Activated CD4-positive, alpha-beta memory T cell treated with anti-CD3 and anti-CD28 coated beads, Interleukin-2, amount 10 ng/mL, durations not matched to agents 7 days and 5 days (primary cell): ENCODE measurements at regions not wholly inside any gene's neighbourhood (a gene's known extent, or its start where the extent isn't known, plus 50 kb on each side); places are given as distances from the start of the nearest gene placed in this dataset.
"Not testable (repeated sequence)": the region's sequence is repeated elsewhere in the genome, so short reads cannot be mapped to it uniquely, and the experiment has no call there.

Experiments used
- CTCF ChIA-PET: fragments of 350-600 bp; sonication (Branson Sonifier 250); formaldehyde crosslinking; loops from one replicate; lab custom pipeline; 2021; ENCODE audit warnings: antibody characterized with exemption, inconsistent platforms; lab: Charles Lee
- POLR2A ChIA-PET: fragments of 350-600 bp; sonication (Branson Sonifier 250); formaldehyde crosslinking; loops from one replicate; lab custom pipeline; 2021; ENCODE audit warnings: antibody characterized with exemption; lab: Charles Lee
- DNase-seq: peaks from one replicate; pipeline ENCODE4 v3.0.0-alpha.2; 2020
- H3K27ac Mint-ChIP-seq: one replicate; pipeline ENCODE4 v1.8.0; 2021; ENCODE audit warnings: mild to moderate bottlenecking, mixed read lengths
- H3K27me3 Mint-ChIP-seq: one replicate; pipeline ENCODE4 v1.8.0; 2021; ENCODE audit warnings: mixed read lengths
- H3K36me3 Mint-ChIP-seq: one replicate; pipeline ENCODE4 v1.8.0; 2021; ENCODE audit warnings: low read depth, mixed read lengths
- H3K4me1 Mint-ChIP-seq: one replicate; pipeline ENCODE4 v1.8.0; 2021; ENCODE audit warnings: mixed read lengths
- H3K4me3 Mint-ChIP-seq: one replicate; pipeline ENCODE4 v1.8.0; 2021; ENCODE audit warnings: mild to moderate bottlenecking, mixed read lengths
- H3K9me3 Mint-ChIP-seq: one replicate; pipeline ENCODE4 v1.8.0; 2021; ENCODE audit warnings: mixed read lengths

GRCh38 chr4:15171725-15172124 is 169.4 kb downstream of the CPEB2 start:
- Mint-ChIP-seq H3K9me3 (peaks cover 2% of the 10 kb centered on the region), H3K4me1 (no peaks in the 10 kb centered on the region), H3K27ac (no peak overlapping the region), H3K36me3 (no peaks in the 10 kb centered on the region), H3K4me3 (no peak overlapping the region), H3K27me3 (peaks cover 2% of the 10 kb centered on the region)
- ChIA-PET CTCF (no interaction called here), POLR2A (no interaction called here)
- DNase-seq: no peak

GRCh38 chr4:15173251-15173650 is 171.0 kb downstream of the CPEB2 start:
- ChIA-PET POLR2A (no interaction called here), CTCF (no interaction called here)
- Mint-ChIP-seq H3K9me3 (peaks cover 2% of the 10 kb centered on the region), H3K27ac (no peak overlapping the region), H3K4me3 (no peak overlapping the region), H3K36me3 (no peaks in the 10 kb centered on the region), H3K4me1 (no peaks in the 10 kb centered on the region), H3K27me3 (no peaks in the 10 kb centered on the region)
- DNase-seq: no peak

GRCh38 chr4:15174168-15174567 is 171.9 kb downstream of the CPEB2 start:
- H3K27me3 Mint-ChIP-seq, H3K36me3 Mint-ChIP-seq, H3K4me3 Mint-ChIP-seq, DNase-seq, H3K9me3 Mint-ChIP-seq, H3K4me1 Mint-ChIP-seq, CTCF ChIA-PET, H3K27ac Mint-ChIP-seq, POLR2A ChIA-PET: not testable (repeated sequence)

GRCh38 chr4:15179842-15180241 is 177.6 kb downstream of the CPEB2 start:
- H3K27me3 Mint-ChIP-seq, H3K27ac Mint-ChIP-seq, POLR2A ChIA-PET, H3K36me3 Mint-ChIP-seq, H3K4me3 Mint-ChIP-seq, DNase-seq, H3K9me3 Mint-ChIP-seq: not testable (repeated sequence)
- peaks cover 13% of the 10 kb centered on the region for H3K4me1 Mint-ChIP-seq
- CTCF ChIA-PET: interaction anchor here (1.4 kb wide), 1 partner anchor 198 kb away, joined by 3 read pairs; no protein-coding TSS in a partner anchor

GRCh38 chr4:15182600-15183220 is 180.4 kb downstream of the CPEB2 start:
- H3K36me3 Mint-ChIP-seq: no peaks in the 10 kb centered on the region
- ChIA-PET CTCF (interaction anchor here (1.1 kb wide), 1 partner anchor 214 kb away, joined by 3 read pairs; no protein-coding TSS in a partner anchor), POLR2A (no interaction called here)
- peaks cover 13% of the 10 kb centered on the region for H3K4me1 Mint-ChIP-seq
- no peak overlapping the region for H3K27ac Mint-ChIP-seq
- no peak for DNase-seq
- H3K4me3 Mint-ChIP-seq: no peak overlapping the region
- H3K27me3 Mint-ChIP-seq: no peaks in the 10 kb centered on the region
- no peaks in the 10 kb centered on the region for H3K9me3 Mint-ChIP-seq

GRCh38 chr4:15186149-15186548 is 183.9 kb downstream of the CPEB2 start:
- Mint-ChIP-seq H3K27ac (no peak overlapping the region), H3K4me3 (no peak overlapping the region), H3K4me1 (peaks cover 13% of the 10 kb centered on the region), H3K9me3 (no peaks in the 10 kb centered on the region), H3K27me3 (peaks cover under 1% of the 10 kb centered on the region), H3K36me3 (no peaks in the 10 kb centered on the region)
- DNase-seq: no peak
- POLR2A ChIA-PET: no interaction called here
- CTCF ChIA-PET: interaction anchor here (0.6 kb wide), 1 partner anchor 456 kb away, joined by 3 read pairs; no protein-coding TSS in a partner anchor

- no peak overlapping the region for H3K4me3 Mint-ChIP-seq
- H3K36me3 Mint-ChIP-seq: no peaks in the 10 kb centered on the region
- no peak for DNase-seq
- peaks cover 13% of the 10 kb centered on the region for H3K4me1 Mint-ChIP-seq
- H3K9me3 Mint-ChIP-seq: no peaks in the 10 kb centered on the region
- ChIA-PET CTCF (no interaction called here), POLR2A (no interaction called here)
- no peak overlapping the region for H3K27ac Mint-ChIP-seq
- H3K27me3 Mint-ChIP-seq: peaks cover 2% of the 10 kb centered on the region
Observed at GRCh38 chr4:15186806-15187205, 184.5 kb downstream of the CPEB2 start.

- POLR2A ChIA-PET: no interaction called here
- H3K4me1 Mint-ChIP-seq: no peaks in the 10 kb centered on the region
- H3K27ac Mint-ChIP-seq: no peak overlapping the region
- H3K36me3 Mint-ChIP-seq: no peaks in the 10 kb centered on the region
- H3K4me3 Mint-ChIP-seq: no peak overlapping the region
- H3K9me3 Mint-ChIP-seq: no peaks in the 10 kb centered on the region
- peaks cover 2% of the 10 kb centered on the region for H3K27me3 Mint-ChIP-seq
- no peak for DNase-seq
- CTCF ChIA-PET: no interaction called here
Observed at GRCh38 chr4:15188605-15189539, 186.6 kb downstream of the CPEB2 start.

- no peak overlapping the region for H3K27ac Mint-ChIP-seq
Observed at GRCh38 chr4:15194520-15194919, 192.2 kb downstream of the CPEB2 start.

GRCh38 chr4:15197005-15197404 is 194.7 kb downstream of the CPEB2 start:
- no peak for DNase-seq
- H3K27me3 Mint-ChIP-seq: no peaks in the 10 kb centered on the region

More at GRCh38 chr4:15194520-15194919, 192.2 kb downstream of the CPEB2 start:
- no peaks in the 10 kb centered on the region for H3K36me3 Mint-ChIP-seq
- no peaks in the 10 kb centered on the region for H3K4me1 Mint-ChIP-seq
- no peaks in the 10 kb centered on the region for H3K9me3 Mint-ChIP-seq
- peaks cover 2% of the 10 kb centered on the region for H3K27me3 Mint-ChIP-seq
- no peak overlapping the region for H3K4me3 Mint-ChIP-seq
- ChIA-PET POLR2A (no interaction called here), CTCF (interaction anchor here (0.6 kb wide), 1 partner anchor 32 kb away, joined by 3 read pairs; no protein-coding TSS in a partner anchor)
- DNase-seq: no peak

GRCh38 chr4:15198070-15198727 is 195.9 kb downstream of the CPEB2 start:
- H3K4me1 Mint-ChIP-seq: no peaks in the 10 kb centered on the region
- POLR2A ChIA-PET: no interaction called here
- H3K36me3 Mint-ChIP-seq: no peaks in the 10 kb centered on the region
- no peak overlapping the region for H3K4me3 Mint-ChIP-seq
- no peaks in the 10 kb centered on the region for H3K27me3 Mint-ChIP-seq
- DNase-seq: no peak
- no peaks in the 10 kb centered on the region for H3K9me3 Mint-ChIP-seq
- no peak overlapping the region for H3K27ac Mint-ChIP-seq
- CTCF ChIA-PET: no interaction called here

More at GRCh38 chr4:15197005-15197404, 194.7 kb downstream of the CPEB2 start:
- CTCF ChIA-PET: no interaction called here
- POLR2A ChIA-PET: no interaction called here
- Mint-ChIP-seq H3K36me3 (no peaks in the 10 kb centered on the region), H3K4me1 (no peaks in the 10 kb centered on the region), H3K27ac (no peak overlapping the region), H3K9me3 (no peaks in the 10 kb centered on the region), H3K4me3 (no peak overlapping the region)

- H3K9me3 Mint-ChIP-seq: peaks cover 6% of the 10 kb centered on the region
- no peak for DNase-seq
- H3K4me1 Mint-ChIP-seq: no peaks in the 10 kb centered on the region
- H3K4me3 Mint-ChIP-seq: no peak overlapping the region
- CTCF ChIA-PET: no interaction called here
- H3K27ac Mint-ChIP-seq: no peak overlapping the region
- H3K36me3 Mint-ChIP-seq: no peaks in the 10 kb centered on the region
- no peaks in the 10 kb centered on the region for H3K27me3 Mint-ChIP-seq
- POLR2A ChIA-PET: no interaction called here
Observed at GRCh38 chr4:15201782-15202181, 199.5 kb downstream of the CPEB2 start.

- Mint-ChIP-seq H3K9me3 (peaks cover 11% of the 10 kb centered on the region), H3K27me3 (no peaks in the 10 kb centered on the region), H3K27ac (no peak overlapping the region), H3K4me3 (no peak overlapping the region), H3K4me1 (no peaks in the 10 kb centered on the region), H3K36me3 (no peaks in the 10 kb centered on the region)
- POLR2A ChIA-PET: interaction anchor here (0.6 kb wide), 1 partner anchor 877 kb away, joined by 3 read pairs; no protein-coding TSS in a partner anchor
- DNase-seq: no peak
- CTCF ChIA-PET: no interaction called here
Observed at GRCh38 chr4:15202481-15202880, 200.2 kb downstream of the CPEB2 start.
